CD4-positive, alpha-beta T cell (primary cell): ENCODE measurements at regions not wholly inside any gene's neighbourhood (a gene's known extent, or its start where the extent isn't known, plus 50 kb on each side); places are given as distances from the start of the nearest gene placed in this dataset.

Experiments
- ATAC-seq: fragments of 200-7000 bp; cut with Tn5 transposase; one replicate; pipeline ENCODE4 v1.10.0; 2022; ENCODE audit warnings: mild to moderate bottlenecking; ENCODE audit not compliant: poor library complexity
- CTCF ChIA-PET: fragments of 350-600 bp; sonication (Branson Sonifier 250); formaldehyde crosslinking; loops from one replicate; lab custom pipeline; 2021; ENCODE audit warnings: antibody characterized with exemption, inconsistent platforms; lab: Charles Lee
- POLR2A ChIA-PET: fragments of 350-600 bp; sonication (Branson Sonifier 250); formaldehyde crosslinking; loops from one replicate; lab custom pipeline; 2021; ENCODE audit warnings: antibody characterized with exemption, inconsistent platforms; lab: Charles Lee
- DNase-seq, 14 experiments: peaks; one replicate each; pipeline ENCODE4 v3.0.0-alpha.2; 2013 to 2020; ENCODE audit warnings: mixed read lengths in 2 of 14
- H3K27ac ChIP-seq, 2 donors: one replicate each; pipeline versions ENCODE4 v1.5.1 to v1.7.0; 2013; ENCODE audit warnings: low read length in 2 of 2, low read depth in 1 of 2, mild to moderate bottlenecking in 1 of 2
- H3K27me3 ChIP-seq, 2 experiments: 1 replicate in 1 of 2; 2 replicates in 1 of 2; pipeline versions ENCODE4 v1.6.1 to v1.7.0; 2013; ENCODE audit warnings: low read length in 2 of 2, control low read depth in 1 of 2, mild to moderate bottlenecking in 1 of 2, moderate library complexity in 1 of 2; ENCODE audit not compliant: insufficient read depth in 2 of 2, control insufficient read depth in 1 of 2
- H3K36me3 ChIP-seq: one replicate; pipeline ENCODE4 v1.6.1; 2013; ENCODE audit warnings: low read length, control low read depth; ENCODE audit not compliant: insufficient read depth
- H3K4me1 ChIP-seq: one replicate; pipeline ENCODE4 v1.6.1; 2013; ENCODE audit warnings: low read length, control low read depth; ENCODE audit not compliant: insufficient read depth
- H3K4me3 ChIP-seq: one replicate; pipeline ENCODE4 v1.5.1; 2013; ENCODE audit warnings: mild to moderate bottlenecking, low read length, moderate library complexity
- H3K9me3 ChIP-seq, 2 experiments: 1 replicate in 1 of 2; 2 replicates in 1 of 2; pipeline versions ENCODE4 v1.6.1 to v1.7.0; 2013; ENCODE audit warnings: low read length in 2 of 2, mild to moderate bottlenecking in 2 of 2, control low read depth in 1 of 2, moderate library complexity in 1 of 2; ENCODE audit not compliant: control insufficient read depth in 1 of 2, insufficient read depth in 1 of 2
- H3K27ac Mint-ChIP-seq: one replicate; pipeline ENCODE4 v1.8.0; 2020; ENCODE audit warnings: mixed read lengths
- H3K27me3 Mint-ChIP-seq: one replicate; pipeline ENCODE4 v1.8.0; 2021; ENCODE audit warnings: mixed read lengths
- H3K36me3 Mint-ChIP-seq: one replicate; pipeline ENCODE4 v1.8.0; 2021; ENCODE audit warnings: low read depth, mixed read lengths
- H3K4me1 Mint-ChIP-seq: one replicate; pipeline ENCODE4 v1.8.0; 2021; ENCODE audit warnings: low read depth, mixed read lengths
- H3K4me3 Mint-ChIP-seq: one replicate; pipeline ENCODE4 v1.8.0; 2020; ENCODE audit warnings: mild to moderate bottlenecking, mixed read lengths
- H3K9me3 Mint-ChIP-seq: one replicate; pipeline ENCODE4 v1.8.0; 2020; ENCODE audit warnings: mixed read lengths
- CTCF ChIP-seq: fragments of 200-600 bp; IDR thresholded peaks from one replicate; pipeline ENCODE4 v1.8.0; 2022; ENCODE audit warnings: antibody characterized with exemption, mild to moderate bottlenecking
- intact Hi-C, 2 experiments: fragments of 100-400 bp; cut with DNase I in 1 of 2; cut with micrococcal nuclease in 1 of 2; formaldehyde crosslinking; loops; one replicate each; pipeline versions ENCODE4 v1.15.1 to v1.9.0; 2023 to 2025; cut with DNase I, micrococcal nuclease

DNA sequence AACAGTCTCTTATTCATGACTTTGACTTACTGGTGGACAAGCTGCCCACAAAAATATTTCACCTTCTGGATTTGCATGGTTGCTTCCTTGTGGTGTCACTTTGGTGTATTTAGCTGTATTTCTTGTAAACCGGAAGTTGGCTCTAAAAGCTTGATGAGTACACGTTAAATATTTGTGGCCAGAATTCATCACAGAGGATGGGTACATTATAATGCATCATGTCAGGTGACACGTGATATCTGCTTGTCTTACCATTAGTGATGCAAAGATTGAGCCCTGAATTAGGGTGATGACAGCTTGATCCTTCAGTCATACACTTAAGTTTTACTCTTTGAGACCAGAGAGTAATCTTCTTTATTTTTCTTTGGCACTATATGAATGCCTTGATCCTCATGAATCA lies 188.3 kb upstream of the RPS6KA3 start:
- ChIA-PET CTCF (no interaction called here), POLR2A (no interaction called here)
- no peak overlapping the region for H3K27ac ChIP-seq
- TF ChIP-seq CTCF, result no peak
- H3K9me3 ChIP-seq, result no peaks in the 10 kb centered on the region
- peaks cover 18% of the 10 kb centered on the region for H3K4me1 ChIP-seq
- H3K27ac Mint-ChIP-seq, result no peak overlapping the region
- no peak overlapping the region for H3K4me3 ChIP-seq
- H3K27me3 ChIP-seq, result no peaks in the 10 kb centered on the region
- no peaks in the 10 kb centered on the region for H3K36me3 Mint-ChIP-seq
- intact Hi-C loops, result no loop called here
- ATAC-seq (no peak), DNase-seq (peak in 1 of 14 experiments; percentile 19)
- H3K27me3 Mint-ChIP-seq, result no peaks in the 10 kb centered on the region
- no peaks in the 10 kb centered on the region for H3K9me3 Mint-ChIP-seq
- no peak overlapping the region for H3K4me3 Mint-ChIP-seq
- H3K4me1 Mint-ChIP-seq, result peaks cover 27% of the 10 kb centered on the region
- no peaks in the 10 kb centered on the region for H3K36me3 ChIP-seq

DNA sequence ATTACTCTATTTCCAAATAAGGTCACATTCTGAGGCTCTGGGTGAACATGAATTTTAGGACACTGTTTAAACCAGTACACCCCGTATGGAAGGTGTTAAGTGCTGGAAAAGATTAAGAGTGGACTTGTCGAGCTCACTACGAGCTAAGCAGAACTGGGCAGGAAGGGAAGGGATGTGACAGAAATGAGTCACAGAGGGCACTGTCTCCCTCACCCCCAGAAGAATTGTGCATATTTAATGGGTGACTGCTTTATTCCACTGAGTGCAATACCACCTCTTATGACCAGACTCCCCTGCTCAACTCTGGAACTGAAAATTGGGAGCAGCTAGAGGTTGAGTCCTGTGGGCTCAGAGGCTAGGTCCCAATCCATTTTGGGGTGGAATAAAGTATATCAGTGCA lies 187.4 kb upstream of the RPS6KA3 start:
- Histone ChIP-seq H3K4me1 (peaks cover 18% of the 10 kb centered on the region), H3K27ac (no peak overlapping the region), H3K4me3 (no peak overlapping the region), H3K36me3 (no peaks in the 10 kb centered on the region), H3K9me3 (no peaks in the 10 kb centered on the region), H3K27me3 (no peaks in the 10 kb centered on the region)
- POLR2A ChIA-PET, result no interaction called here
- Mint-ChIP-seq H3K4me1 (peaks cover 22% of the 10 kb centered on the region), H3K27me3 (no peaks in the 10 kb centered on the region), H3K9me3 (no peaks in the 10 kb centered on the region), H3K27ac (peak overlapping the region; percentile 55), H3K4me3 (no peak overlapping the region), H3K36me3 (no peaks in the 10 kb centered on the region)
- CTCF ChIA-PET, result no interaction called here
- TF ChIP-seq CTCF, result no peak
- intact Hi-C loops, result no loop called here
- DNase-seq (peak in 3 of 14 experiments; percentile 13 to 36 (median 14)), ATAC-seq (no peak)

GRCh38 chrX:20452487-20452886 lies 185.8 kb upstream of the RPS6KA3 start:
- peak overlapping the region; percentile 6 for H3K4me3 Mint-ChIP-seq
- TF ChIP-seq CTCF, result no peak
- Histone ChIP-seq H3K4me1 (peaks cover 18% of the 10 kb centered on the region), H3K27ac (peak overlapping the region in 1 of 2 donors; percentile 73), H3K36me3 (no peaks in the 10 kb centered on the region), H3K4me3 (no peak overlapping the region), H3K27me3 (no peaks in the 10 kb centered on the region), H3K9me3 (no peaks in the 10 kb centered on the region)
- CTCF ChIA-PET, result interaction anchor here (1.2 to 1.3 kb wide), 2 partner anchors 10 to 200 kb away, joined by 3 to 4 read pairs; no protein-coding TSS in a partner anchor
- POLR2A ChIA-PET, result no interaction called here
- ATAC-seq (peak; percentile 44), DNase-seq (peak in 2 of 14 experiments; percentile 18 to 61)
- peak overlapping the region; percentile 71 for H3K27ac Mint-ChIP-seq
- H3K4me1 Mint-ChIP-seq, result peaks cover 14% of the 10 kb centered on the region
- no peaks in the 10 kb centered on the region for H3K27me3 Mint-ChIP-seq
- intact Hi-C loops, result no loop called here
- no peaks in the 10 kb centered on the region for H3K36me3 Mint-ChIP-seq
- no peaks in the 10 kb centered on the region for H3K9me3 Mint-ChIP-seq
